Tibial nerve (tissue), 4 donors: ENCODE measurements at regions not wholly inside any gene's neighbourhood (a gene's known extent, or its start where the extent isn't known, plus 50 kb on each side); places are given as distances from the start of the nearest gene placed in this dataset.

Experiments
- EP300 ChIP-seq, 2 donors: sonication (generic); formaldehyde crosslinking; IDR thresholded peaks; one replicate each; pipeline ENCODE4 v1.6.1; 2017; ENCODE audit warnings: antibody characterized with exemption in 2 of 2, mild to moderate bottlenecking in 1 of 2
- POLR2A ChIP-seq, 2 donors: fragments of 450-650 bp; IDR thresholded peaks; one replicate each; pipeline ENCODE4 v1.6.1; 2017; ENCODE audit warnings: antibody characterized with exemption in 2 of 2, mild to moderate bottlenecking in 2 of 2, moderate library complexity in 2 of 2
- TF ChIP-seq, protein P1 (sequence below), 5 experiments: fragments of 200-600 bp in 3 of 5; fragments of 450-650 bp in 2 of 5; sonication (generic) in 3 of 5; IDR thresholded peaks; one replicate each; pipeline ENCODE4 v1.5.1; 2016 to 2019; ENCODE audit warnings: antibody characterized with exemption in 5 of 5, mild to moderate bottlenecking in 3 of 5, moderate library complexity in 2 of 5

DNA sequence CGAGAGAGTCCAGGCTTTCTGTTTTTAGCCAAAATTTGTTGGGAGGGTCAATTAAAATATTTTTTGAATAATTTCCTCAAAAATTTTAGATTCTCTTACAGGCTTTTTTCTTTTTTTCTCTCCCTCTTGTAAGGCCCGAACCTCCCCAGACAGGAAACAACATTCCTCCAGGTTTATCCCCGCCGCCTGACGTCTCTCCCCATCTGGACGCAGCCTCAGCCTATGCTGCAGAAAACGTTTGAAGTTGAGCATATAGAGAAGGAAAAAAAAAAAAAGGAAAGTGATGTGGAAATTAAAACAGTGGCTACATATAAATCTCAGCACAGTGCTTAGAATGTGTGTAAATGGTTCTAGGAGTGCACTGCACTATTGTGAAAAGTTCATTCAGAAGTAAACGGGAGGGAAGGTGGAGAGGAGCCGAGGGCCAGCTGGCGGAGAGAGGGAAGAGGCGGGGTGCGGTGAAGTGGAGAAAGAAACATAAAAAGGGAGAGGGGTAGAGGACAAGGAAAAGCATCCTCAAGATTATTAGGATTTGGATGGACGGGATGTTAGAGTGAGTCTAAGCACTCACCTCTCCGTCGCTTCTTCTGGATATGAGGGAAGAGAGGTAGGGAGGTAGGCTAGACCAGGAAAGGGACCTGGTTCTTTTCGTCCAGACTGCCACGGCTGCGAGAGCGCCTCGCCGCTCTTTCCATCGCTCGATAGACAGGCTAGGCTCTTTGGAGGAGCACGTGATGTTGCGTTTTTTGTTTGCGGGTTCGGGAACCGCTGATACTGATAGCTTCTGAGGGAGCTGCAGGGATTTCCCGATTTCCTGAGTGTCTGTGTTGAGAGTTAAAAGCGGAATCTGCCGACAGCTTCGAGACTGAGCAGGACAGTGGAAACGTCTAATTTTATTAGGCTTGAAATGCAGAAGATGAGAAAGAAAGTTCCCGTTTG is 98.7 kb downstream of the TRIM27 start:
- TF ChIP-seq, protein P1, sequence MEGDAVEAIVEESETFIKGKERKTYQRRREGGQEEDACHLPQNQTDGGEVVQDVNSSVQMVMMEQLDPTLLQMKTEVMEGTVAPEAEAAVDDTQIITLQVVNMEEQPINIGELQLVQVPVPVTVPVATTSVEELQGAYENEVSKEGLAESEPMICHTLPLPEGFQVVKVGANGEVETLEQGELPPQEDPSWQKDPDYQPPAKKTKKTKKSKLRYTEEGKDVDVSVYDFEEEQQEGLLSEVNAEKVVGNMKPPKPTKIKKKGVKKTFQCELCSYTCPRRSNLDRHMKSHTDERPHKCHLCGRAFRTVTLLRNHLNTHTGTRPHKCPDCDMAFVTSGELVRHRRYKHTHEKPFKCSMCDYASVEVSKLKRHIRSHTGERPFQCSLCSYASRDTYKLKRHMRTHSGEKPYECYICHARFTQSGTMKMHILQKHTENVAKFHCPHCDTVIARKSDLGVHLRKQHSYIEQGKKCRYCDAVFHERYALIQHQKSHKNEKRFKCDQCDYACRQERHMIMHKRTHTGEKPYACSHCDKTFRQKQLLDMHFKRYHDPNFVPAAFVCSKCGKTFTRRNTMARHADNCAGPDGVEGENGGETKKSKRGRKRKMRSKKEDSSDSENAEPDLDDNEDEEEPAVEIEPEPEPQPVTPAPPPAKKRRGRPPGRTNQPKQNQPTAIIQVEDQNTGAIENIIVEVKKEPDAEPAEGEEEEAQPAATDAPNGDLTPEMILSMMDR (IDR thresholded peaks at IDR 0.05) = no peak
- TF ChIP-seq POLR2A (IDR thresholded peaks at IDR 0.05) = no peak
- no peak for TF ChIP-seq EP300 (IDR thresholded peaks at IDR 0.05)
